ENCODE measurements at regions not wholly inside any gene's neighbourhood (a gene's known extent, or its start where the extent isn't known, plus 50 kb on each side); places are given as distances from the start of the nearest gene placed in this dataset.

- TF ChIP-seq POLR2A (IDR thresholded peaks at IDR 0.05) (no peak), EP300 (IDR thresholded peaks at IDR 0.05) (no peak), POLR2AphosphoS5 (IDR thresholded peaks at IDR 0.05) (no peak)
Observed at GRCh38 chr7:57867884-57868701, 418.1 kb downstream of the ZNF716 start.
